KMS-11 (cell line): ENCODE measurements at regions not wholly inside any gene's neighbourhood (a gene's known extent, or its start where the extent isn't known, plus 50 kb on each side); places are given as distances from the start of the nearest gene placed in this dataset.
A peak's percentile ranks its signal among the peaks of the same experiment; 100 is the strongest.
"Not testable (repeated sequence)": the region's sequence is repeated elsewhere in the genome, so short reads cannot be mapped to it uniquely, and the experiment has no call there.

Source experiments
- H2AFZ ChIP-seq: fragments of 200-600 bp; sonication (generic); 2 replicates; pipeline ENCODE4 v1.6.1; 2016; ENCODE audit warnings: antibody characterized with exemption, mixed run types, low read depth
- H3K27ac ChIP-seq: fragments of 200-600 bp; sonication (generic); 2 replicates; pipeline ENCODE4 v1.6.1; 2016; ENCODE audit warnings: mild to moderate bottlenecking, mixed run types
- H3K27me3 ChIP-seq: fragments of 200-600 bp; sonication (generic); 2 replicates; pipeline ENCODE4 v1.6.1; 2017; ENCODE audit warnings: mild to moderate bottlenecking, low read depth, mixed run types, moderate library complexity; ENCODE audit not compliant: insufficient read depth
- H3K36me3 ChIP-seq: fragments of 200-600 bp; sonication (generic); 2 replicates; pipeline ENCODE4 v1.6.1; 2017; ENCODE audit warnings: mild to moderate bottlenecking, mixed run types; ENCODE audit not compliant: insufficient read depth
- H3K4me1 ChIP-seq: fragments of 200-600 bp; sonication (generic); 2 replicates; pipeline ENCODE4 v1.6.1; 2016; ENCODE audit warnings: mild to moderate bottlenecking, low read depth, mixed run types; ENCODE audit not compliant: poor library complexity, severe bottlenecking
- H3K4me2 ChIP-seq: fragments of 200-600 bp; sonication (generic); 2 replicates; pipeline ENCODE4 v1.7.0; 2016; ENCODE audit warnings: mild to moderate bottlenecking, mixed run types
- H3K4me3 ChIP-seq: fragments of 200-600 bp; sonication (generic); IDR thresholded peaks from 2 replicates; pipeline ENCODE4 v1.6.1; 2017; ENCODE audit warnings: low read depth, low read length, mixed read lengths; ENCODE audit not compliant: insufficient read depth
- H3K79me2 ChIP-seq: fragments of 200-600 bp; sonication (generic); 2 replicates; pipeline ENCODE4 v1.6.1; 2016; ENCODE audit warnings: low read depth, mixed run types; ENCODE audit not compliant: insufficient read depth
- H3K9ac ChIP-seq: fragments of 200-600 bp; sonication (generic); 2 replicates; pipeline ENCODE4 v1.6.1; 2016; ENCODE audit warnings: mild to moderate bottlenecking, mixed run types
- H4K20me1 ChIP-seq: fragments of 200-600 bp; sonication (generic); 2 replicates; pipeline ENCODE4 v1.6.1; 2016; ENCODE audit warnings: mild to moderate bottlenecking, mixed run types; ENCODE audit not compliant: insufficient read depth
- CTCF ChIP-seq: fragments of 200-600 bp; sonication (generic); conservative IDR thresholded peaks from 2 replicates; pipeline ENCODE4 v1.6.1; 2017; ENCODE audit warnings: low read depth, mild to moderate bottlenecking, antibody characterized with exemption, low read length, moderate library complexity, mixed read lengths

DNA sequence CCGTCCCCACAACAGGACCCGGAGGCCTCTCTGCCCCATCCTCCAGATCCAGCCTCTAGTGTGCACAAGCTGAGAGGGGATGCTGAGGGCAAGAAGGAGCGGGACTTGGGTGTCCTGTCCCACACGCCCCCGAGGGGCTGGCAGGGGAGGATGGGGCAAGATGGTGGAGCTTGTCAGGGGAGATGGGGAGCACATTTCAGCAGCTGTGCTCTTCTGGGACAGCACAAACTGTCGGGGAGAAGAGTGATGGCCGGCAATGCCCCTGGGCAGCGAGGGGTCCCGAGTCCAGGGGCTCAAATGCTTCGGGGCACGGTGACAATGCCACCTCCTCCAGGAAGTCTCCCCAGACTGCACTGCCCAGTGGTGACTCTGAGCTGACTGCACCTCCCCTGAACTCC lies 134.5 kb downstream of the FAM53A start:
- no peak overlapping the region for H3K4me2 ChIP-seq
- no peaks in the 10 kb centered on the region for H3K4me1 ChIP-seq
- H3K4me3 ChIP-seq = no peak overlapping the region
- no peaks in the 10 kb centered on the region for H4K20me1 ChIP-seq
- no peak for TF ChIP-seq CTCF
- H2AFZ ChIP-seq = no peak overlapping the region
- peaks cover 7% of the 10 kb centered on the region; the same call in 1 of the 2 replicates for H3K27me3 ChIP-seq
- no peak overlapping the region for H3K9ac ChIP-seq
- H3K27ac ChIP-seq = no peak overlapping the region
- no peaks in the 10 kb centered on the region for H3K79me2 ChIP-seq
- H3K36me3 ChIP-seq = no peaks in the 10 kb centered on the region

DNA sequence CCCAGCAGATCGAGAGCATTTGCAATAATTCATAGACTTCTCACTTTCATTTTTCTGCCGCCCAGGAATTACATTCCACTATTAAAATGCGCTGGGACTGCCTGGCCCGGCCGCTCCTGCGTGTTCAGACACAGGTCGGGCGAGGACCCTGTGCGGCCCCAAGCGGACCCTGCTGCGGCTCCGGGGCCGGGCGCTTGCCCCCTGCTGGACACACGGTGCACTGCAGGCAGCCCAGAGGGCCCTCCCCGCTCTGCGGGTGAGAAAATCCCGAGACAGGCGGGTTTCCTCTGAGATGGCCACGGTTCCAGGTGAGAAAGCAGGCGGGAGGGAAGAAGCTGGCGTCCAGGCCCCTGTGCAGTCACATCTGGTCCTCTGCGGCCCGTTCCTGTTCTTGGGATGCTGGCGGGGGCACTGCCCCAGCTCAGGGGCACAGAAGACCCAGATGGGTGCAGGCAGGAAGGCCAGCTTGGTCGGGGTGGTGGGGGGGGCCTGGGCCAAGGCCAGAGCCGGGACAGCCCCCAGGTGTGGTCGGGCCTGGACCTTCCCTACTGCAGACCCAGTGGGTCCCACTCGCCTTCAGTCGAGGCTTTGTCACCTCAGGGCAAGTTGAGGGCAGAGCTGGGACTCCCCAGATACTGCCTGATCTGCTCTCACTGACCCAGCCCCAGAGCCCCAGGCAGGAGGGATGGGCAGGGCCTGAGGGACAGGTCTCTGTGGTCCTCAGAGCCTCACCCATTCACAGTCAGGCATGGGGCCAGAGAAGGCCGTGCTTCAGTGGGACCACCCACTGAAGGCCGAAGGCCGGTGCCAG lies 135.1 kb downstream of the FAM53A start:
- not testable (repeated sequence) for H3K79me2 ChIP-seq, H4K20me1 ChIP-seq, H3K27me3 ChIP-seq, H3K4me3 ChIP-seq, H3K4me2 ChIP-seq, H3K4me1 ChIP-seq, H3K36me3 ChIP-seq, H3K9ac ChIP-seq, H3K27ac ChIP-seq, H2AFZ ChIP-seq
- peak; percentile 61 for TF ChIP-seq CTCF

DNA sequence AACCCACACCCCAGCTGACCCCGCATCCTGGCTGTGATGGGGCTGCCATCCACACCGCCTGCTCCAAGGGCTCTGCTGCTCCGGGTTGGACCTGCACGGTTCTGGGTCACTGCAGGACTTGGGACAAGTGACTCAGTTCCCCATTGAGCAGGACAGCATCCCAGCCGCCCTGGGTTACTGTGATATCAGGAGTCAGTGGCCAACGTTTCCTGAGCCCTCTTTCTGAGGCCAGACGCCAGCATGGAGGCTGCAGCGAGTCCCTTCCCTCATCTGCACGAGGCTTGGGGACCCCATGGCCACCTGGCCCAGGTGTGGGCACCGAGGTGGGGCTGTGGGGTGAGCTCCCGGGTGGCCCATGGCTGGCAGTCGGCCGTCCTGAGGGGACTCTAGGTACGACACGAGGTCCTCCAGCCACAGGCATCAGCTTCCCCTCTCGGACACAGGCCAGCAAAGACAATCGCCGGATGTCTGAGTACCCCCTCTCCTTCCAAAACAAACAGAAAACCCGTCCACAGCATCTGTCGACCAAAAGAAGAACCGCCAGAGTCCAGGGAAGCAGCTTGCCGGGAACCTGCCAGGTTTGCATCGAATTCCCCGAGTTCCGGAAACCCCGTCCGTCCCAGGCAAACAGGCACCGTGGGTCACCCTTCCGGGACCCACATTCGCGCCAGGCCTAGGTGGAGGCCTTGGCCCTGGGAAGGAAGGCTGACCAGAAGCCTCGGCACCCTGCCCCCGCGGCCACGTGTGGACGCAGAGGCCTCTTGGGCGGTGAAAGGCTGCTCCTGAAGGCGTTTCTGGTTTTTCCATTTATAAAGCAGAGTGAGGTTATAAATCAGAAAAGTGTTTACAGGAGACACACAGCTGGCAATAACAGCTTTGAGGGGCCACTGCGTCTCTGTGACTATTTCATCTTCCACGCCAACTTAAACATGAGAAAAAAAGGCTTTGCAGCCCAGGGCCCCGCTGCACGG lies 136.0 kb downstream of the FAM53A start:
- Histone ChIP-seq H3K27me3 (peaks cover 6% of the 10 kb centered on the region; the same call in 1 of the 2 replicates), H3K79me2 (no peaks in the 10 kb centered on the region), H3K4me2 (no peak overlapping the region), H2AFZ (no peak overlapping the region), H3K4me1 (no peaks in the 10 kb centered on the region), H3K36me3 (no peaks in the 10 kb centered on the region), H3K4me3 (no peak overlapping the region), H3K27ac (no peak overlapping the region), H4K20me1 (no peaks in the 10 kb centered on the region), H3K9ac (no peak overlapping the region)
- TF ChIP-seq CTCF = no peak

GRCh38 chr4:1547131-1547855 lies 136.8 kb downstream of the FAM53A start:
- no peaks in the 10 kb centered on the region for H3K36me3 ChIP-seq
- peaks cover 13% of the 10 kb centered on the region; the same call in 1 of the 2 replicates for H3K27me3 ChIP-seq
- H3K4me3 ChIP-seq = no peak overlapping the region
- H3K27ac ChIP-seq = no peak overlapping the region
- H3K79me2 ChIP-seq = no peaks in the 10 kb centered on the region
- H3K4me2 ChIP-seq = no peak overlapping the region
- H2AFZ ChIP-seq = no peak overlapping the region
- no peak overlapping the region for H3K9ac ChIP-seq
- H4K20me1 ChIP-seq = no peaks in the 10 kb centered on the region
- H3K4me1 ChIP-seq = no peaks in the 10 kb centered on the region
- no peak for TF ChIP-seq CTCF
